AG04450 (cell line): ENCODE measurements at regions not wholly inside any gene's neighbourhood (a gene's known extent, or its start where the extent isn't known, plus 50 kb on each side); places are given as distances from the start of the nearest gene placed in this dataset.

Experiments used
- CTCF ChIA-PET: fragments of 300-600, 350-600 bp; formaldehyde crosslinking; extraction: SDS; loops from one replicate; lab custom pipeline; 2022; ENCODE audit warnings: antibody characterized with exemption, inconsistent platforms; lab: Charles Lee
- POLR2A ChIA-PET: fragments of 350-600 bp; formaldehyde crosslinking; extraction: SDS; loops from one replicate; lab custom pipeline; 2021; ENCODE audit warnings: antibody characterized with exemption, inconsistent platforms; lab: Yijun Ruan, JAX
- DNase-seq: peaks from one replicate; pipeline ENCODE4 v3.0.0-alpha.2; 2011; ENCODE audit warnings: low read depth, low spot score
- H3K27ac ChIP-seq: one replicate; pipeline ENCODE4 v1.5.1; 2012; ENCODE audit warnings: low read depth, low read length, control low read depth
- H3K27me3 ChIP-seq: one replicate; pipeline ENCODE4 v1.6.0; 2012; ENCODE audit warnings: low read length; ENCODE audit not compliant: control insufficient read depth, insufficient read depth
- H3K4me3 ChIP-seq: 2 replicates; pipeline ENCODE4 v1.5.1; 2011; ENCODE audit warnings: mild to moderate bottlenecking, low read depth, low read length, control low read depth
- H3K9me3 ChIP-seq: 2 replicates; pipeline ENCODE4 v1.5.1; 2012; ENCODE audit warnings: low read length; ENCODE audit not compliant: control insufficient read depth, insufficient read depth
- CTCF ChIP-seq: IDR thresholded peaks from 2 replicates; pipeline ENCODE4 v1.5.1; 2011; ENCODE audit warnings: low read depth, low read length, control low read depth, inconsistent platforms

DNA sequence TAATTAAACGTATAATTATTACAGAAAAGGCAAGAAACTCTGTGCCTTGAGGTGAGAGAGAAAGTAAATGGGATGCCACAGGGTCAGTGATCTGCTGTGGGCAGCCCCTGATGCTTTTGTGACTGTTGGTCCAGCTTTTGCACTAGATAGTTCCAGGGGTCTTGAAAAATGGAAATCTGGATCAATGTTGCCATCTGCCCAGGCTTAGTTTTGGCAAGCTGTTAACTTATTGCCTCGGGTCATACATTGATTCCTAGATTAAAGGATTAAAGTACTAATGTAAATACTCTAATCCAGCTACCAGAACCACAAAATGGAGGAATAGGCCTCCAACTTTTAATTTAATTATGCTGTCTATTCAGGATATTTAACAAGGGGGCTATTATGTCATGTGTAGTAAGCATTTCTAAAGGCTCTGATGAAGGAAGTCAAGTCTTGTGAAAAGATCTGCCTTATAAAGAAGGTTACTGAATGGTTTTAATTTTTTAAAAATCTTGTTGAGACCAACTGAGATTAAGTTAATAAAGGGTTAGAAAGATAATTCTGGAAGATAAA, 376.0 kb upstream of the HS3ST5 start:
- DNase-seq, result no peak
- no peak for TF ChIP-seq CTCF
- Histone ChIP-seq H3K9me3 (no peaks in the 10 kb centered on the region), H3K27ac (no peak overlapping the region), H3K27me3 (no peaks in the 10 kb centered on the region), H3K4me3 (no peak overlapping the region)
- ChIA-PET CTCF (no interaction called here), POLR2A (no interaction called here)

DNA sequence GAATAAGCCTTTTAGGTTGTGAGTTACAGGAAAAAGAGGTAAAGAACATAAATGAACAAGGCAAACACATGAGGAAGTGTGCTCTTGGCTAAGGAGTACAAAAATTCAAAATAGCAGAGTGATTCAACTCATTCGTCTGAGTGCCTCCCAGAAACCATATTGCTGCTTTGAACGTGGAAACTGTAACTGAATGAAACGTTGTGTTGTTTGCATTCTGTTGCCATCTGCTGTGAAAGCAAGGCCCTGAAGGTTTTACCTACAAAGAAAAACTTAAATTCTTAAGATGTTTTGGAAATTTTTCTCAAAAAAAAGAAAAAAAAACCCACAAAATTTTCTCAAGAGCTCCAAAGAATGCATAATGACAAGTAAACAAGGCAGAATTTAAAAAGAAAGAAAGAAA, 375.4 kb upstream of the HS3ST5 start:
- no peak for TF ChIP-seq CTCF
- CTCF ChIA-PET, result no interaction called here
- POLR2A ChIA-PET, result no interaction called here

DNA sequence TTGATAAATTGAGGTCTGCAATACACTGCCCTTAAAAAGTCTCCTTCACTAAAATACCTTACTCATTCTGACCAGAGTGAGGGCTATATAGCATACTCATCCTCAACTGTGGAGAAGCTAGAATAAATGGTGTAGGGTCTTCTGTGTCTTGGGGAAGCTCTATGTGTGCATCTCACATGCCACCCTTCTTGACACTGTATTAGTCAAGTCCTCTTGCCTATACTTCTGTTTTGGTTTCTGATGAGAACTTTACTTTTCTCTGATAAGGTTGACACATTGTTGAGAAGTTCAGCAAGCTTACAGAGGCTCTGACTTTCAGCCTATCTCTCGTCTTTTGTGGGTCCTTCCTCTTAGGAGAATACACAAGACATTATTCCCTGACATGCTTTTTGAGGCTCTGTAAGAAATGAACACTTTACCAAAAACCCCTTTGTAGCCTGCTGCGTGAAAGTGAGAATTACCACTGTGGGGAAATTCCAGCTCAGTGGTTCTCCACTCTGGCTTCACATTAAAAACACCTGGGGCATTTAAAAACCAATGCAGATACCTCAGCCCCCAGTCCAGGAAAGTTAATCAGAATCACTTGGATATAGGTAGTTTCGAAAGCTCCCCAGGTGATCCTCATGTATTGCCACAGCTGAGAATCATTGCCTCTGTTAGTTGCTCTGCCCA, 372.1 kb upstream of the HS3ST5 start:
- H3K4me3 ChIP-seq, result no peak overlapping the region
- no peak for TF ChIP-seq CTCF
- ChIA-PET POLR2A (no interaction called here), CTCF (no interaction called here)
- H3K9me3 ChIP-seq, result peaks cover 6% of the 10 kb centered on the region; the same call in 1 of the 2 replicates
- H3K27ac ChIP-seq, result no peak overlapping the region
- no peak for DNase-seq
- H3K27me3 ChIP-seq, result no peaks in the 10 kb centered on the region

More for the DNA sequence above, 375.4 kb upstream of the HS3ST5 start:
- Histone ChIP-seq H3K27me3 (no peaks in the 10 kb centered on the region), H3K4me3 (no peak overlapping the region), H3K9me3 (peaks cover 2% of the 10 kb centered on the region; the same call in 1 of the 2 replicates), H3K27ac (no peak overlapping the region)
- DNase-seq, result no peak

GRCh38 chr6:114713690-114714089, 370.9 kb upstream of the HS3ST5 start:
- CTCF ChIA-PET, result no interaction called here
- H3K9me3 ChIP-seq, result peaks cover 6% of the 10 kb centered on the region; the same call in 1 of the 2 replicates
- no peak overlapping the region for H3K27ac ChIP-seq
- no peak for TF ChIP-seq CTCF
- no peak for DNase-seq
- H3K27me3 ChIP-seq, result no peaks in the 10 kb centered on the region
- H3K4me3 ChIP-seq, result no peak overlapping the region
- POLR2A ChIA-PET, result no interaction called here

DNA sequence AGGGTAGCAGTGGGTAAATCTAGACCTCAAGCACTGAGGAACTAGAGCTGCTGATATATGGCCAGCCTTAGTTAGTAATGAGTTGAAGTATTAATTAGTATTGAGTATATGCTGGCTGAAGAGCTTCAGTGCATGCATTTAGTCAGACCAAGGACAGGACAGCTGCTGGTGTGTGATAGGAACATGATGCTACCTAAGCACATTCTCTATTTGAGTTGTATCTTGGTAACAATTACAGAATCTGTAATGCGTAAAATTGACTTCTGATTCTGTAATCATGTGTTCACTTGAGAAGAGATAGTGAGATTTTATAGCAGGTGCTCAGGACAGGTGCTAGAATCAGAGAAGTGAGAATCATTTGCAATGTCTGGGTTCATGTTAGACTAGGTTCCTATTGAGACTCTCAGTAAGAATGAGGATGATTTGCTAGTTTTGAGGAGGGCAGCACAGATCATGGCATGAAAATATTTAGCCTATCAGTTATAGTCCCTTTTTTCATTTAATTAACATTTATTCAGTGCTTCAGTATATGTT, 369.4 kb upstream of the HS3ST5 start:
- no peak for TF ChIP-seq CTCF
- CTCF ChIA-PET, result interaction anchor here (0.6 kb wide), 1 partner anchor 795 kb away, joined by 3 read pairs; no protein-coding TSS in a partner anchor
- POLR2A ChIA-PET, result no interaction called here
- H3K27me3 ChIP-seq, result no peaks in the 10 kb centered on the region
- H3K9me3 ChIP-seq, result peaks cover 10% of the 10 kb centered on the region; the same call in 1 of the 2 replicates
- no peak for DNase-seq
- no peak overlapping the region for H3K27ac ChIP-seq
- no peak overlapping the region for H3K4me3 ChIP-seq
